IPS DF 6.9 (cell line): ENCODE measurements at regions not wholly inside any gene's neighbourhood (a gene's known extent, or its start where the extent isn't known, plus 50 kb on each side); places are given as distances from the start of the nearest gene placed in this dataset.
"Not testable (repeated sequence)": the region's sequence is repeated elsewhere in the genome, so short reads cannot be mapped to it uniquely, and the experiment has no call there.

Source experiments
- DNase-seq: peaks from one replicate; pipeline ENCODE4 v3.0.0-alpha.2; 2013; ENCODE audit warnings: low read depth, low spot score
- H3K27ac ChIP-seq: one replicate; pipeline ENCODE4 v1.5.1; 2013; ENCODE audit warnings: low read length, control low read depth
- H3K27me3 ChIP-seq: 2 replicates; pipeline ENCODE4 v1.6.1; 2013; ENCODE audit warnings: mild to moderate bottlenecking, low read length; ENCODE audit not compliant: control insufficient read depth, insufficient read depth
- H3K36me3 ChIP-seq: 2 replicates; pipeline ENCODE4 v1.6.1; 2013; ENCODE audit warnings: low read length; ENCODE audit not compliant: control insufficient read depth, insufficient read depth
- H3K4me1 ChIP-seq: 2 replicates; pipeline ENCODE4 v1.6.1; 2013; ENCODE audit warnings: low read length; ENCODE audit not compliant: control insufficient read depth, insufficient read depth
- H3K4me3 ChIP-seq: 2 replicates; pipeline ENCODE4 v1.5.1; 2013; ENCODE audit warnings: mild to moderate bottlenecking, low read length
- H3K9me3 ChIP-seq: 2 replicates; pipeline ENCODE4 v1.6.1; 2013; ENCODE audit warnings: low read length, inconsistent platforms; ENCODE audit not compliant: control insufficient read depth, insufficient read depth
- WGBS: extraction: QIAGEN DNeasy Blood & Tissue Kit; methylation state at CpG from one replicate; pipeline ENCODE4 v1.1.7; 2013; ENCODE audit warnings: mixed read lengths, missing lambda C conversion rate; ENCODE audit not compliant: insufficient read length, insufficient coverage; 5-methylcytosine and 5-hydroxymethylcytosine counted together

DNA sequence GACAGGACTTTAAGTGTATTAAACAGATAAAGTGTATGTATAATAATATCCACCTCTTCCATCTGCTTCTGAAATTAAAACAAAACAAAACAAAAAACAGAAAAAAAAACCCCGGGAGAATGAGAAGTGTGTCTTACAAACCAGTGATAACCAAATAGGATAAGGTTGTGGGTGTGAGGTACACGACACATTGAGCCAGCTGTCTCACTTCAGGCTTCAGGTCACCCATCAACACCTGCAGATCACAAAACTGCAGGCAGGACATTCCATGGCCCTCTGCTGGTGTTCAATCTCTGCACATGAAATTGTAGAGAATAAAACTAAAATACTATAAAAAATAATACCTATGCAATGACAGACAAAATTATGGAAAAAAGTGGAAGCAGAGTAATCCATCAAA is 339.9 kb downstream of the SFMBT2 start:
- no peak overlapping the region for H3K4me3 ChIP-seq
- WGBS = no CpG with 5 or more reads among the region's 2 CpGs
- H3K4me1 ChIP-seq = no peaks in the 10 kb centered on the region; the same call in 1 of the 2 replicates
- no peaks in the 10 kb centered on the region for H3K27me3 ChIP-seq
- no peak overlapping the region for H3K27ac ChIP-seq
- DNase-seq = no peak
- H3K9me3 ChIP-seq = no peaks in the 10 kb centered on the region
- H3K36me3 ChIP-seq = no peaks in the 10 kb centered on the region

DNA sequence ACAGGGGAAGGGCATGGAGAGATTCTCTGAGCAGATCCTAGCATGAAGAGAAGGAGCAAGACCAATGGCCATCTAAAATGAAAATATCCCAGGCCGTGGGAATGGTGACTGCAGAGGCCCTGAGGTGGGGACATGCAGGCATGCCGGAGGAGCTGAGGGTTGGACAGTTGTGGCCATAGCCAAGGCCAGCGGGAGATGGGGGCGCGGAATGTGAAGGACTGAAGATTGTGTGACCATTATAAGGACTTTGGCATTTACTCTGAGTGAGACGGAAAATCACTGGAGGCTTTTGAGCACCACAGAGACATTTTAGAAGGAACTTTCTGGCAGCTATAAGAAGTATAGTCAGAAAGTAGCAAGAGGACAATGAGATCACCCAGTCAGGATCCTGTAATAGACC is 341.1 kb downstream of the SFMBT2 start:
- Histone ChIP-seq H3K27me3 (no peaks in the 10 kb centered on the region), H3K4me1 (no peaks in the 10 kb centered on the region; the same call in 1 of the 2 replicates), H3K27ac (no peak overlapping the region), H3K36me3 (no peaks in the 10 kb centered on the region), H3K9me3 (no peaks in the 10 kb centered on the region), H3K4me3 (no peak overlapping the region)
- DNase-seq = no peak
- WGBS = no CpG with 5 or more reads among the region's 6 CpGs

GRCh38 chr10:7056216-7056615 is 354.6 kb downstream of the SFMBT2 start:
- no peak overlapping the region for H3K4me3 ChIP-seq
- WGBS = no CpG with 5 or more reads among the region's 4 CpGs
- DNase-seq = no peak
- H3K4me1 ChIP-seq = no peaks in the 10 kb centered on the region
- H3K27ac ChIP-seq = no peak overlapping the region
- no peaks in the 10 kb centered on the region for H3K27me3 ChIP-seq
- no peaks in the 10 kb centered on the region for H3K9me3 ChIP-seq
- H3K36me3 ChIP-seq = no peaks in the 10 kb centered on the region

DNA sequence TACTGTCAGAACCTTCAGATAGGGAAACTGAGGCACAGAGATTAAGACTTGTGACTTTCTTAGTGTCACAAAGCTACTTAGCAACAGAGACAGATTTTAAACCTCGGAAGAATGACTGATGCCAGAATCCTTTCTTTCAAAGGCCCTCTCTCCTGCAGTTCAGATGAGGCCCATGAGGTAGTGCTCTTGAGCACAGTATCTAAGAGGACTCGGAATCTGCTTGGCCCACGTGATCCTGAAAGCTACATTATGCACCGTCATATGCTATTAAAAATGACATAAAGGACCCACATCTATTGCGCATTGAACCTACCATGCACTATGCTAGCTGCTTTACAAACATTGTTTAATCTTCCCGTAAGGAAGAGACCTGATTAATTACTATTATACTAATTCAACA is 355.9 kb downstream of the SFMBT2 start:
- H3K9me3 ChIP-seq = no peaks in the 10 kb centered on the region
- H3K36me3 ChIP-seq = no peaks in the 10 kb centered on the region
- H3K27me3 ChIP-seq = no peaks in the 10 kb centered on the region
- H3K27ac ChIP-seq = no peak overlapping the region
- no CpG with 5 or more reads among the region's 6 CpGs for WGBS
- no peak overlapping the region for H3K4me3 ChIP-seq
- H3K4me1 ChIP-seq = no peaks in the 10 kb centered on the region
- DNase-seq = peak; percentile 11

DNA sequence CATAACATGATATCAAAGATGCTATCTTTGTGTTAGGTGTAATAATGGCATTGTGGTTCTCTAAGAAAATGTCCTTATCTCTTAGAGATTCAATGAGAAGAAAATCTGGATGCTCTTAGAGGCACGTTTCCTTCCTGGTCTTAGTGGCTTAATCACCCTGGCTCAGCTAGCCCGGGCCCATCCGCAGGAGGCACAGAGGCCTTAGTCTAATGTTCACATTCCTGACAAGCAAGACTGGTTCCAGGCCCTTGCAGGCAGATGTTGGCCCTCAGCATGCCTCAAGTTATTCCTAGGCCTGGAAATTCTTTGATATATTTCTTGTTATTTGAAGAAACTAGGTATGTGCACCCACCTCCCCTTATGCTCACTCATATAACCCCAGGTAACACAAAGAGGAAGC is 357.6 kb downstream of the SFMBT2 start:
- no CpG with 5 or more reads among the region's 3 CpGs for WGBS
- no peaks in the 10 kb centered on the region for H3K4me1 ChIP-seq
- DNase-seq = no peak
- H3K27me3 ChIP-seq = no peaks in the 10 kb centered on the region
- H3K36me3 ChIP-seq = no peaks in the 10 kb centered on the region
- H3K9me3 ChIP-seq = no peaks in the 10 kb centered on the region
- H3K27ac ChIP-seq = no peak overlapping the region
- H3K4me3 ChIP-seq = no peak overlapping the region

- not testable (repeated sequence) for H3K9me3 ChIP-seq, H3K36me3 ChIP-seq, H3K27ac ChIP-seq, H3K27me3 ChIP-seq, DNase-seq, H3K4me3 ChIP-seq, H3K4me1 ChIP-seq
- no CpG with 5 or more reads among the region's 3 CpGs for WGBS
Measured at GRCh38 chr10:7050024-7050423, 360.8 kb downstream of the SFMBT2 start.

DNA sequence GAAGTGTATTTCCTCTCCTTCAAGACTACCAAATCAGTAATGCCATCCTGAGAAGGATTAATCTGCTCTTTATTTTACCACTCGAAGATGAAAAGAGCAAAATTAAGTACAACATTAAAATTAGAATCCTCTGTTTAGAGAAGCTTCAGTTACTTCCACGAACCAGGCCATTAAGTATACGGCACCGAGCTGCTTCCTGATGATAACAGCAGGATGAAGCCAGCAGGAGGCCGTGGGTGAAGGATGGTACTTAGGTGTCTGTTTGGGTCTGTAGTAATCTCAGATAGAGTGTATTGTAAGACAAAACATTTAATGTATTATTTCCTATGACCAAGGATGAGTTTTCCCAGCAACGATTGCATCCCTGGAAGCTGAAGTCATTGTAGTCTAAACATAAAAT is 362.8 kb downstream of the SFMBT2 start:
- no CpG with 5 or more reads among the region's 6 CpGs for WGBS

GRCh38 chr10:7046615-7047014 is 364.2 kb downstream of the SFMBT2 start:
- no peak for DNase-seq
- no peak overlapping the region for H3K4me3 ChIP-seq
- no CpG with 5 or more reads among the region's 2 CpGs for WGBS

More for the DNA sequence above, 362.8 kb downstream of the SFMBT2 start:
- DNase-seq = no peak
- no peak overlapping the region for H3K27ac ChIP-seq
- no peaks in the 10 kb centered on the region for H3K4me1 ChIP-seq
- no peaks in the 10 kb centered on the region for H3K36me3 ChIP-seq
- H3K4me3 ChIP-seq = no peak overlapping the region
- no peaks in the 10 kb centered on the region for H3K27me3 ChIP-seq
- H3K9me3 ChIP-seq = no peaks in the 10 kb centered on the region

DNA sequence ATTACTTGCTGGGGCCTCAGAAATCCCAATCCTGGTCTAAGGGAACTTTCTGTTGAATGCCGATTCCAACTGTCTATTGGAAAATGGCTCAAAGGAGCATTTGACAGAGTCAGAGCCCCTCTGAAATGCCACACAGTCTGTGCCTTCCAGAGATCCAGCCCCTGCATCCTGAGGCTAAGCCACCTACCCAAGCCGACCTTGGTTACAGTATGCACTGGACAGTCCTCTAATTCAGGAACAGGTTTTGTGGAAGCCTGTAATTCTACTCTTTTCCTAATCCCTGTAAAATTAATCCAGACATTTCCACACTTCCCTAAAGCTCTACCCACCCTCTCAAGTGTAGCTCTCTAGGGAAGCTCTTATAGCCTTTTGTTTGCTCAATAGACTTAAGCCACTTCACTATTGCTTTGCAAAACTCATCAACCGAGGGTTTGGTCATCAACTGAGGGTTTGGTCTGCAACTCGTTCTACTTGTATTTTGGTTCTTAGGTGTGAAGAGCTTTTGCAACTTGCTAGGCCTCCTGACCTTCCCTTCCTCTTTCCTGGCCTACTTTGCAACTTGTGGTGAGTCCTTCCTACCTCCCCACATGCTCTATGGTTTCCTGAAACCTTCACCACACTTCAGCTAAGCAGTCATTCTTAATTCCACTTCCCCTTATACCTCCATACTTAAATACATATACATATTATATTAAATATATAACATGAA is 364.8 kb downstream of the SFMBT2 start:
- H3K4me1 ChIP-seq = no peaks in the 10 kb centered on the region
- no peaks in the 10 kb centered on the region for H3K27me3 ChIP-seq
- H3K9me3 ChIP-seq = no peaks in the 10 kb centered on the region
- no peak overlapping the region for H3K27ac ChIP-seq
- no peak for DNase-seq
- no peak overlapping the region for H3K4me3 ChIP-seq
- no CpG with 5 or more reads among the region's 4 CpGs for WGBS
- no peaks in the 10 kb centered on the region for H3K36me3 ChIP-seq

More at GRCh38 chr10:7046615-7047014, 364.2 kb downstream of the SFMBT2 start:
- H3K27ac ChIP-seq = no peak overlapping the region
- no peaks in the 10 kb centered on the region for H3K4me1 ChIP-seq
- H3K36me3 ChIP-seq = no peaks in the 10 kb centered on the region
- H3K9me3 ChIP-seq = no peaks in the 10 kb centered on the region
- H3K27me3 ChIP-seq = no peaks in the 10 kb centered on the region

DNA sequence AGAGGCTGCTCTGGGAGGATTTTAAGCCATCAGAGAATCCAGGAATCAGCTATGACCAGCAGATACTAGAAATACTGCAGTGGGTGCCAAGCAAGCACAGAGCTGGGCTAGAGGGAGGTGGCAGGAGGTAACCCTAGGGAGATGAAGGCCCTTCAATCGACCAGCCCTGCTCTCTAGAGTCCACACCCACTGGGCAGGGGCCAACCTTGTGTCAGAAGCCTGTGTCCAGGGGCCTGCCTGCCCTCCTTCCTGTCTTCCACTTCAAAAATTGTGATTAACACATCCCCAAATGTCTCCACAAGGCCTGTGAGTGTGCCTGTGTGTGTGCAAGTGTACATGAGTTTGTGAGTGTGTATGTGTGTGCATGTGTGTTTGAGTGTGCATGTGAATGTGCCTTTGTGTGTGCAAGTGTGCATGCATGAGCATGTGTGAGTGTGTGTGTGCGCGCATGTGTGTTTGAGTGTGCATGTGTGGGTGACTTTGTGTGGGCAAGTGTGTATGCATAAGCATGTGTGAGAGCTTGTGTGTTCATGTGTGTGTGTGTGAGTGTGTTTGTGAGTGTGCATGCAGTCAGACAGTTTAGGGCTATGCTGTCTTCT is 367.7 kb downstream of the SFMBT2 start:
- no peaks in the 10 kb centered on the region for H3K27me3 ChIP-seq
- no peak overlapping the region for H3K4me3 ChIP-seq
- H3K9me3 ChIP-seq = no peaks in the 10 kb centered on the region
- no peaks in the 10 kb centered on the region for H3K4me1 ChIP-seq
- no peak for DNase-seq
- WGBS = no CpG with 5 or more reads among the region's 3 CpGs
- H3K27ac ChIP-seq = no peak overlapping the region
- H3K36me3 ChIP-seq = no peaks in the 10 kb centered on the region
